Sigmoid colon (tissue), 6 donors: ENCODE measurements at regions not wholly inside any gene's neighbourhood (a gene's known extent, or its start where the extent isn't known, plus 50 kb on each side); places are given as distances from the start of the nearest gene placed in this dataset.
"Not testable (repeated sequence)": the region's sequence is repeated elsewhere in the genome, so short reads cannot be mapped to it uniquely, and the experiment has no call there.

Source experiments
- DNase-seq: peaks from one replicate; pipeline ENCODE4 v3.0.0-alpha.2; 2019
- H3K27ac ChIP-seq, 4 donors: fragments of 200-600 bp; sonication (generic); one replicate each; pipeline ENCODE4 v1.5.1; 2016 to 2019; ENCODE audit warnings: mild to moderate bottlenecking in 1 of 4
- H3K27me3 ChIP-seq, 3 donors: fragments of 200-600 bp; sonication (generic); one replicate each; pipeline ENCODE4 v1.5.1; 2019; ENCODE audit warnings: mild to moderate bottlenecking in 1 of 3
- H3K36me3 ChIP-seq, 4 donors: fragments of 200-600 bp; sonication (generic); one replicate each; pipeline ENCODE4 v1.5.1; 2016 to 2019
- H3K4me1 ChIP-seq, 4 donors: fragments of 200-600 bp; sonication (generic); one replicate each; pipeline ENCODE4 v1.5.1; 2017 to 2019
- H3K4me3 ChIP-seq, 4 donors: fragments of 200-600 bp; sonication (generic); one replicate each; pipeline ENCODE4 v1.5.1; 2017 to 2019; ENCODE audit warnings: mild to moderate bottlenecking in 2 of 4, moderate library complexity in 1 of 4
- H3K9me3 ChIP-seq, 4 donors: fragments of 200-600 bp in 3 of 4; sonication (generic) in 3 of 4; one replicate each; pipeline versions ENCODE4 v1.5.1 to v1.6.1; 2013 to 2019
- EP300 ChIP-seq, 4 donors: sonication (generic); formaldehyde crosslinking; IDR thresholded peaks; one replicate each; pipeline ENCODE4 v1.6.1; 2017; ENCODE audit warnings: antibody characterized with exemption in 4 of 4
- POLR2A ChIP-seq, 2 donors: fragments of 450-650 bp; IDR thresholded peaks; one replicate each; pipeline ENCODE4 v1.6.1; 2016; ENCODE audit warnings: antibody characterized with exemption in 2 of 2, mild to moderate bottlenecking in 2 of 2, moderate library complexity in 2 of 2
- POLR2AphosphoS5 ChIP-seq, 4 donors: sonication (generic); formaldehyde crosslinking; IDR thresholded peaks; one replicate each; pipeline ENCODE4 v1.6.1; 2017; ENCODE audit warnings: antibody characterized with exemption in 4 of 4
- WGBS, 2 donors: extraction: QIAGEN DNeasy Blood & Tissue Kit; methylation state at CpG; one replicate each; pipeline ENCODE4 v1.1.7; 2013; 5-methylcytosine and 5-hydroxymethylcytosine counted together
- intact Hi-C: fragments of 100-400 bp; cut with DNase I; formaldehyde crosslinking; loops from one replicate; pipeline ENCODE4 v1.15.1; 2023
- TF ChIP-seq, protein P1 (sequence below), 4 experiments: fragments of 450-650 bp in 3 of 4; fragments of 200-600 bp in 1 of 4; IDR thresholded peaks; one replicate each; pipeline ENCODE4 v1.5.1; 2016 to 2019; ENCODE audit warnings: antibody characterized with exemption in 4 of 4, mild to moderate bottlenecking in 3 of 4, moderate library complexity in 2 of 4
- donor health status: healthy with polysubstance abuse.
- donor health status: healthy.

- no peak for DNase-seq
- H3K27me3 ChIP-seq, result no peaks in the 10 kb centered on the region
- intact Hi-C loops, result no loop called here
- no peak overlapping the region for H3K27ac ChIP-seq
- H3K36me3 ChIP-seq, result no peaks in the 10 kb centered on the region
- no peak overlapping the region for H3K4me3 ChIP-seq
- H3K4me1 ChIP-seq, result no peaks in the 10 kb centered on the region
- H3K9me3 ChIP-seq, result no peaks in the 10 kb centered on the region
- TF ChIP-seq EP300 (IDR thresholded peaks at IDR 0.05) (no peak), POLR2A (IDR thresholded peaks at IDR 0.05) (no peak), POLR2AphosphoS5 (IDR thresholded peaks at IDR 0.05) (no peak)
- TF ChIP-seq, protein P1, sequence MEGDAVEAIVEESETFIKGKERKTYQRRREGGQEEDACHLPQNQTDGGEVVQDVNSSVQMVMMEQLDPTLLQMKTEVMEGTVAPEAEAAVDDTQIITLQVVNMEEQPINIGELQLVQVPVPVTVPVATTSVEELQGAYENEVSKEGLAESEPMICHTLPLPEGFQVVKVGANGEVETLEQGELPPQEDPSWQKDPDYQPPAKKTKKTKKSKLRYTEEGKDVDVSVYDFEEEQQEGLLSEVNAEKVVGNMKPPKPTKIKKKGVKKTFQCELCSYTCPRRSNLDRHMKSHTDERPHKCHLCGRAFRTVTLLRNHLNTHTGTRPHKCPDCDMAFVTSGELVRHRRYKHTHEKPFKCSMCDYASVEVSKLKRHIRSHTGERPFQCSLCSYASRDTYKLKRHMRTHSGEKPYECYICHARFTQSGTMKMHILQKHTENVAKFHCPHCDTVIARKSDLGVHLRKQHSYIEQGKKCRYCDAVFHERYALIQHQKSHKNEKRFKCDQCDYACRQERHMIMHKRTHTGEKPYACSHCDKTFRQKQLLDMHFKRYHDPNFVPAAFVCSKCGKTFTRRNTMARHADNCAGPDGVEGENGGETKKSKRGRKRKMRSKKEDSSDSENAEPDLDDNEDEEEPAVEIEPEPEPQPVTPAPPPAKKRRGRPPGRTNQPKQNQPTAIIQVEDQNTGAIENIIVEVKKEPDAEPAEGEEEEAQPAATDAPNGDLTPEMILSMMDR (IDR thresholded peaks at IDR 0.05), result no peak
These were observed 1274.4 kb upstream of the EPHA6 start for GRCh38 chr3:95539950-95540483.

DNA sequence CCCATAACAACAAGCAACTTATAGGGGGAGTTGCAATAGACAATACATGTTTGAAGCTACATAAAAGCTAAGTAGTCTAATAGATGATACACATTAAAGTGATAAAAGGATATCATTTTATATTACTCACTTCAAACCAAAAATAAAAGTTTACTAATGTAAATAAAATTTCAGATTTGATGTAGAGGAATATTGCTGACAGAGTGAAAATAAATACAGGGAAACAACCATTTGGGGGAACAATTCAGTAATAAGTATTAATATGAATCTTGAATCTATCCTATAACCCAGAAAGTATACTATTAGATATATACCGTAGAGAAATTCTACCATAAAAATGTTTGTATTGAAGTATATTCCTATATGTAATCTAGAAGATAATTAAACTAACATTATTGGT lies 1248.9 kb upstream of the EPHA6 start:
- Histone ChIP-seq H3K4me3 (no peak overlapping the region), H3K27ac (no peak overlapping the region), H3K4me1 (no peaks in the 10 kb centered on the region), H3K36me3 (no peaks in the 10 kb centered on the region), H3K27me3 (no peaks in the 10 kb centered on the region), H3K9me3 (peaks cover 0 to 3% (median 0%) of the 10 kb centered on the region in 4 donors)
- 94 to 95% methylated on average over 1 of the region's 1 CpG for WGBS, 2 donors
- no peak for TF ChIP-seq POLR2A (IDR thresholded peaks at IDR 0.05)
- TF ChIP-seq, protein P1 (IDR thresholded peaks at IDR 0.05), result no peak
- TF ChIP-seq EP300 (IDR thresholded peaks at IDR 0.05), result no peak
- no peak for TF ChIP-seq POLR2AphosphoS5 (IDR thresholded peaks at IDR 0.05)
- no peak for DNase-seq
- intact Hi-C loops, result no loop called here

- Histone ChIP-seq H3K27ac (no peak overlapping the region), H3K36me3 (no peaks in the 10 kb centered on the region), H3K4me1 (no peaks in the 10 kb centered on the region), H3K9me3 (peaks cover 0 to 3% (median 0%) of the 10 kb centered on the region in 4 donors), H3K4me3 (no peak overlapping the region), H3K27me3 (no peaks in the 10 kb centered on the region)
- intact Hi-C loops, result no loop called here
- WGBS, 2 donors, result 64 to 65% methylated on average over 3 of the region's 3 CpGs
- TF ChIP-seq EP300 (IDR thresholded peaks at IDR 0.05), result no peak
- TF ChIP-seq POLR2A (IDR thresholded peaks at IDR 0.05), result no peak
- TF ChIP-seq, protein P1 (IDR thresholded peaks at IDR 0.05), result no peak
- no peak for TF ChIP-seq POLR2AphosphoS5 (IDR thresholded peaks at IDR 0.05)
- no peak for DNase-seq
These were observed 1247.0 kb upstream of the EPHA6 start for GRCh38 chr3:95567346-95567745.

GRCh38 chr3:95586754-95587153 lies 1227.6 kb upstream of the EPHA6 start:
- Histone ChIP-seq H3K36me3 (no peaks in the 10 kb centered on the region), H3K27me3 (no peaks in the 10 kb centered on the region), H3K27ac (no peak overlapping the region), H3K4me3 (no peak overlapping the region), H3K4me1 (no peaks in the 10 kb centered on the region), H3K9me3 (no peaks in the 10 kb centered on the region)
- TF ChIP-seq POLR2A (IDR thresholded peaks at IDR 0.05) (no peak), POLR2AphosphoS5 (IDR thresholded peaks at IDR 0.05) (no peak), EP300 (IDR thresholded peaks at IDR 0.05) (no peak)
- TF ChIP-seq, protein P1 (IDR thresholded peaks at IDR 0.05), result no peak
- DNase-seq, result no peak
- WGBS, 2 donors, result 79 to 80% methylated on average over 2 of the region's 2 CpGs
- intact Hi-C loops, result no loop called here

DNA sequence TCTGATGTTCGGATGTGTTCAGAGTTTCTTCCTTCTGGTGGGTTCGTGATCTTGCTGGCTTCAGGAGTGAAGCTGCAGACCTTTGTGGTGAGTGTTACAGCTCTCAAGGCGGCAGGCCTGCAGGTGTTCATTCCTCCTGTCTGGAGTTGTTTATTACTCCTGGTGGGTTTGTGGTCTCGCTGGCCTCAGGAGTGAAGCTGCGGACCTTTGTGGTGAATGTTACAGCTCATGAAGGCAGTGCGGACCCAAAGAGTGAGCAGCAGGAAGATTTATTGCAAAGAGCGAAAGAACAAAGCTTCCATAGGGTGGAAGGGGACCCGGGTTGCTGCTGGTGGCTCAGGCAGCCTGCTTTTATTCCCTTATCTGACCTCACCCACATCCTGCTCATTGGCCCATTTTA lies 1226.8 kb upstream of the EPHA6 start:
- DNase-seq, H3K27me3 ChIP-seq, H3K27ac ChIP-seq, intact Hi-C loops, H3K9me3 ChIP-seq, H3K36me3 ChIP-seq, H3K4me1 ChIP-seq, H3K4me3 ChIP-seq: not testable (repeated sequence)
- 53 to 81% methylated on average over 8 of the region's 8 CpGs for WGBS, 2 donors
